Right ventricle myocardium superior (tissue), 1 donor: ENCODE measurements at regions not wholly inside any gene's neighbourhood (a gene's known extent, or its start where the extent isn't known, plus 50 kb on each side); places are given as distances from the start of the nearest gene placed in this dataset.
A peak's percentile ranks its signal among the peaks of the same experiment; 100 is the strongest.
"Not testable (repeated sequence)": the region's sequence is repeated elsewhere in the genome, so short reads cannot be mapped to it uniquely, and the experiment has no call there.

Source experiments
- ATAC-seq: fragments of 200-7000 bp; cut with Tn5 transposase; one replicate; pipeline ENCODE4 v1.9.1; 2020; ENCODE audit warnings: mild to moderate bottlenecking; ENCODE audit not compliant: poor library complexity
- DNase-seq: peaks from one replicate; pipeline ENCODE4 v3.0.0-alpha.2; 2020
- intact Hi-C: fragments of 100-400 bp; cut with DNase I; formaldehyde crosslinking; loops from one replicate; pipeline ENCODE4 v1.11.2; 2022
- donor health status: DM: no; HTN: yes; CAD: no; lungs with severe emphysema.

DNA sequence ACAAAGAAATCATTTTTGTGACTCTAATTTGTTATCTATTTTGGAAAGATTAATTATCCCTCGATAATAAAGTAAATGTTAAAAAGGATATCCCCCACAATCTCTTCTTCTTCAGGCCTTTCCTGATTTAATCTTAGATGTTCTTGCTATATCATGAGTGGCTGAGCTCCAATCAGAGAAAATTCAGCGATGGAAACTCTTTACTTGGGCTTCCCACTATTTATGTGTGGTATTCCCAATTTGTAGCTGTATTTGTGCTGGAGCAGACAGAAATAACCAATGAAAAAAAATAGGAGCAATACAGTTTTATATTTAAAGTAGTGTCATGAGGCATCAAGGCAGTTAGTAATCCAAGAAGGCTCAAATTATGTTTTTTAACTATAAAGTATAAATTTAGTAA, 539.1 kb downstream of the PRKD1 start:
- DNase-seq = no peak
- intact Hi-C loops = no loop called here
- ATAC-seq = no peak

DNA sequence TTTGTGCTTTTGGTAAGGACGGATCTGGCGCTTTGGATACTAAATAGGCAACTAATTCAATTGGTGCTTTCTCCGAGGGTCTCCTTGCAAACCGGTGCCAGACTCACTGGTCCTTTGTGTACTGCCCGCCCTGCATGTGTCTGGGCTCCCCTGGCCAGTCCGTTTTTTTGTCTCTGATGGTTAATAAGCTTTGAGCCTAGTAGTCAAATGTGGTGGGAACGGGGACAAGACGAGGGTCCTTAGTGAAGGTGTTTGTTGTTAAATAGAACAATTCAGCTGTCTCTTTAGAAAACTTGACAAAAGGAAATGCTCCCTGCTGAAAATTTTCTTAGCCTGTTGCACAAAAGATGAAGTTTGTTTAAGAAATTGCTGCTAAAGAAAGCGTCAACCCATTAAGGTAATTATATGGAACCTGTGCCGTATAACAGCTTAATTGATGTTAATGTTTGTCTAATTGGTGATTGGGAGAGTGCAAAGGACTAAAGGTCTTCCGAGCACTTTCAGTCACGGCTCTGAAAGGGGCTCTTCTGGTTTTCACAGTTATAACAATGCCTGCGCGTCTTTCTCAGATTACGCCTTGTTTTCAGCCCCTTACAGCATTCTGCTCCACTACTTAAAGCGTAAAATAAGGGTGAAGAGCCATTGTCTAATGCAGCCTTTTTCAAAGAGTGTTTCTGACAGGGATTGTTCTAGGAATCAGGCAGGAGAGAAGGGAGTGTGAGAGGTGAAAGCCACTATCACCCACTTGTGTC, 537.4 kb downstream of the PRKD1 start:
- DNase-seq = no peak
- ATAC-seq = no peak

DNA sequence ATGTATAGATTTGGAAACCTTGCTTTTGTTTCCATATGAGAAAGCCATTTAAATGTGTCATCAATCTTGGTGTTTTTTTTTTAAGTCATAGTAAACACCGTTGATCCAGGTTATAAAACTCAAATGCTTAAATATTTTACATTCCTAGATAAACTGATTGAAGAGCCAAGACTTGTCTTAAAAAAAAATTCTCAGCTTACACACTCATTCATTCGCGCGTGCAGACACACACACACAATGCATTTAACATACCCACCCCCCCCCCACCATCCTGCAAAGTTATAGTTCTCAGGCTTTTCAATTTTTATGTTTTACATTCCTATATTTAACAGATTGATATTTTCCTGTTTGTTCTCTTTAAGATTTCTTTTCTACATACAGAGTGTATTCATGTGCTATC, 536.4 kb downstream of the PRKD1 start:
- no peak for ATAC-seq
- no peak for DNase-seq
- intact Hi-C loops = no loop called here

More for the DNA sequence above, 537.4 kb downstream of the PRKD1 start:
- intact Hi-C loops = no loop called here

DNA sequence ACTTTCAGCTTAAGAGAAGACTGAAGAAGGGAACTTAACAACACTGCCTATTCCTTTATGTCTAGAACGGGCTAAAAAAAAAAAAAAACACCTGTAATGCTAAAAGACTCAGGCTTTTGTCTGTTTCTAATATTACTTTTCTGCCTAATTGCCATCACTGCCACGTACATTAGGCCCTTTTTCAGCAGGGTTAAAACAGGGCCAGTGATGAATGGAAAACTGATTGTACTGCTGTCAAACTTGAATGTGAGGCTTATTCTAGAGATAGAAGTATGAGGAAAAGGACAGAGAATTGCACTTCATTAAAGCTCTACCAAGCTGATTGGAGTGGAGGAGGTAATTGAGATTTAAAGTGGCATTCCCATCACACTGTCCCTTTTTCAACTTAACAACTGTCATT, 535.8 kb downstream of the PRKD1 start:
- intact Hi-C loops = no loop called here
- DNase-seq (no peak), ATAC-seq (no peak)

DNA sequence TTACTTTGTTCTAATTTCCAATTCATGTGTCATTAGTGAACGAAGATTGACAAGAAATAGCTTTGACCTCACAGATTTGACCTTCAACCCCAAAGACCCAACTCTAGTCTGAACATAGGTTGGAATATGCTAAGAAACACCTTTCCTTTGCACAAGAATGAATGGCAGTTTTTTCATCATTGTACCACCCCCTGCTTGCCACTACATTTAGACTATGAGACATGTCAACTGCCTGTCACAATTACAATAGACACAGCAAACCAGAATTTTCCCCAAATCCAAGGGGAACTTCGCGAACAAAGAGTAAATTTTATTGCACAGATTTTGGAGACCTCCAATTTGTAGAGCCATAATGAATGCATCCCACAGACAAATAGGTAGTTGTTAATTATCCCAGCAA, 535.4 kb downstream of the PRKD1 start:
- intact Hi-C loops = no loop called here
- DNase-seq (no peak), ATAC-seq (no peak)

DNA sequence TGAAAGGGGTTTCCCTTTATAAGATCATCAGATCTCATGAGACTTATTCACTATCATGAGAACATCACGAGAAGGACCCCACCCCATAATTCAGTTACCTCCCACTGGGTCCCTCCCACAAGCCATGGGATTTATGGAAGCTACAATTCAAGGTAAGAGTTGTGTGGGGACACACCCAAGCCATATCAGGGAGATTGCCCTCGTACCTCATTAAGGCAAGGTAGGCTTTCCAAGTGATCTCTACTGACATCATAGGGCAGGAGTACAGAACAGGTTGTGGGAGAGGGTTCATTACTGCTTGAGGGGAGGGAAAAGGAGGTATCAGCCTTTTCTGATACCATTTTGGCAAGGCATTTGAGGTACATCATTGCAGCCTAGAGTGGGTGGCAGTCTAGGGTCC, 524.6 kb downstream of the PRKD1 start:
- intact Hi-C loops = no loop called here
- ATAC-seq = no peak
- no peak for DNase-seq

DNA sequence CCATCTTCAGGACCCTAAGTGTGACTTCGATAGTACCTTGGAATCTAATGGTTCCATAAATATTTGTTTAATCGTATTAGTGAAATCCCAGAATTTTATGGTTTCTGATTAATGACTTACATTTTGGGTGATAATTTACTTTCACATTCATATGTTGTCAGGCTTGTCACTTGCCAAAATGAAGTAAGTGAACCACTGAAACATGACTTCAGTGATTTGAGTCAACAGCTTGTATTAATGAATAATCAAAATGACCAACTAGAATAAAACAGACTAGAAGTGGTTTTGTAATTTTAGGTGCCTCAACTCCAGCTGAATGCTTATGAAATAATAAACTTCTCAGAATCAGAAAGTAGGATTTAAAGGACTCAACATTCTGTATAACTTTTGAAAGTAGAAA, 517.1 kb downstream of the PRKD1 start:
- intact Hi-C loops = no loop called here
- ATAC-seq (no peak), DNase-seq (no peak)

DNA sequence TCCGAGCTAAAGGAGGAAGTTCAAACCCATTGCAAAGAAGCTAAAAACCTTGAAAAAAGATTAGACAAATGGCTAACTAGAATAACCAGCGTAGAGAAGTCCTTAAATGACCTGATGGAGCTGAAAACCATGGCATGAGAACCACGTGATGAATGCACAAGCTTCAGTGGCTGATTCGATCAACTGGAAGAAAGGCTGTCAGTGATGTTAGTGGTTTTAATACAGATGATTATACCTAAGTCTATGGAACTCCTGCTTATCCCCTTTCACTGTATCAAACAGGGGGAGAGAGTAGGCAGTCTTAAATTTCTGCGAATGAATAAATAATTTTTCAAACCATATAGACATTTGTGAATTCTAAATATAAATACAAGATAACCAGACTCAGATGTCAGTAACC, 512.7 kb downstream of the PRKD1 start:
- ATAC-seq, DNase-seq, intact Hi-C loops: not testable (repeated sequence)

DNA sequence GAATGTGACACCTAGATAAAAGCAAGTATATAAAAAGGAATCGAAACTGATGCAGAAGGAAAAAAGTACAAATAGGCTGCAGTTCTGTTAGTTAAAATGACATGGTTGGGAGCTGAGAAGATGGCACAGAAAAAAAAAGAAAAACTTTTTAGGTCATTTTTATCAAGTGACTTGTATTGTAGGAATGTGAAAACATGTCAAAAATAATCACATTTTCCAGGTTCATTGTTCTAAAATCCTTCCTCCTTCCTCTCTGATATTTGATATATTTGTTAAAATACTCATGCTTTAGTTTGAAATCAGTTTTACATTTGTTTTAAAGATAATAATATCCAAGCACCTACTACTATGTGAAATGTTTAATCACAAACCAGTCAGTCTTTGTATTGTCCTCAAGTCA, 507.9 kb downstream of the PRKD1 start:
- intact Hi-C loops = no loop called here
- DNase-seq (no peak), ATAC-seq (no peak)

DNA sequence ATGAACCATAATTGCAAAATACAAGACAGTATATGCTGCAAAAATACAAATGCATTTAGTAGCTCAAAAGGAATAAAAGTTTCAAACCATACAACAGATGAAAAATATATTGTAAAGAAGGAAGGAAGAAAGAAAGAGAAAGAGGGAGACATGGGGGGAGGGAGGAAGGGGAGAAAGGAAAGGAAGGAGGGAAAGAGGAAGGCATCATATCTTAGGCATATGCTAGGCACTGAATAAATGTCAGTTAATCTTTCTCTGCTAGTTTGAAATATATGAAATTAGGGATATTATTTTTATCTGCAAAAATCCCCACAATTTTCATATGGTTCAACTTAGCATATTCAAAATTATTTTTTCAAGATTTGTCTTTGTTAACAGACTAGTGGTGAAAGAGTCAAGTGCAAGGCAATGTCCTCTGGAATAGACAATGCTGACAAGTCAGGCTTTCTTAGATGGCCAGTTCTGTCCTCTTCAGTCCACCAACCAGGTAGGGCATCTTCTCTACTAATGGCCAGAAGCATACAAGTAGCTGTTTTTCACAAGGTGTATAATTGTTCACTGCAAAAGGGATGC, 506.4 kb downstream of the PRKD1 start:
- no peak for DNase-seq
- no peak for ATAC-seq
- intact Hi-C loops = no loop called here

DNA sequence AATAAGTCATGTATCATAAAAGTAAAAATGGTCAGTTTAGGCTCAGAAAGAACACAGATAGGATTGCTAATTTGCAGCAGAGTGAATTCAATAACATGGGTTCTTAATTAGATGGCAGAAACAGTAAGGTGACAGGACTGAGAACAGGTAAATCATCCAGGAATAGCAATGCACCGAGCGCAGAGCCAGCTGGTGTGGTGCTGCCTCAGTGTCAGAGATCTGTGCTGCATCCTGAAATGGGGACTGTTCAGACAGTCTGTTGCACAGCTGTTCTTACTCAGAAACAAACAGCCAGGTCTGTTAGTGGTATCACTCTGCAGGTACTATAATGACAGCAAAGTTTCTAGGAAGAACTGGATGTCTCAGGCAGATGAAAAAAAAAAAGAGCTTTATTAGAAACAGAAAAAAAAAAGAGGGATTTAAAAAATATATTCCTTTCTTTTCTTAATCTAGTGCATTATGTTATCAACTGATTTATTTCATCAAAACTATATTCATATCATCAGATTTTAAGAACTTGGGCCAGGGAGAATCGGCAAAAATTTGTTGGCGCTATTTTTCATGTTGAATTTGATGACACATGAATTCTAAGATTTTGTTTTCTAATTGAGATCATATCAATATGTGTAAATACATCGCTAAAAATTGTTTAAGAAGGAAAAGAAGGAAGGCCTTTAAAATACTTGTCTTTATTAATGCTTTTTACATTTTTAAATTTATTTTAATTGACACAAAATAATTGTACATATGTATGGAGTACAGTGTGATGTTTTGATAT, 501.8 kb downstream of the PRKD1 start:
- intact Hi-C loops = no loop called here
- ATAC-seq = no peak
- no peak for DNase-seq

DNA sequence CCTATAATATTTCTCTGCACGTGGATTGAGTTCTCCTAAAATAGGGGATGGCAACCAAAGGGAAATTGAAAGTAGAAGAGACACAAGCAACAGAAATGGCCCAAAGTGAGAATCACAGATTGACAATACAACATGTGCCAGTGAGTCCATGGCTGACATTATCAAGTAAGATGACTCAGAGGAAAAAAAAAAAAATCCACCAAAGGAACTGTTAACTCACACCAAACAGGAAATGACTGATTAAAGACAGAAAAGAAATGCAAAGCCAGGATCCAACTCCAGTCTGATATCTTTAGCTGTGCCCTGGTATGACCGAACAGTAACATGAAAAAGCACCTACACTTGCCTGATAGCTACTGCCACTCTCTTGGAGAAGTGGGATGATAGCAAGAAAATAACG, 485.0 kb downstream of the PRKD1 start:
- DNase-seq = no peak
- no peak for ATAC-seq
- intact Hi-C loops = no loop called here

DNA sequence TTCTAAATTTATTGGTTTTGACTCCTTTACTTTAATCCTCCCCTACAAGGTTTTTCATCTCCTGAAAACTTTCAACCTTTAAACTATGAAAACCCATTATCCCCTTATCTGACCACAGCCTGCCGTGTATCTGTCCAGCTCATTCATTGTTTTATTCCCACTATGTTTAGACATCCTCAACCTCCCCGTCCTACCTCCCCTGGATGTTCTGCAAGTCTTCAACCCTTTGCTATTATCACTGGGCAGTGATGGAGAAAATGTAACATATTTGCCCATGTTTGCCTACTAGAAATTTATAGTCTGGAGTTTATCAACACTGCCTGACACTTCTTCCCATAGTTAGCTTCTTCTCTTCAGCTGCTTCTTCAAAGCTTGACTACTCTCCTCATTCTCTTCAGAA, 483.4 kb downstream of the PRKD1 start:
- DNase-seq (no peak), ATAC-seq (no peak)
- intact Hi-C loops = no loop called here

DNA sequence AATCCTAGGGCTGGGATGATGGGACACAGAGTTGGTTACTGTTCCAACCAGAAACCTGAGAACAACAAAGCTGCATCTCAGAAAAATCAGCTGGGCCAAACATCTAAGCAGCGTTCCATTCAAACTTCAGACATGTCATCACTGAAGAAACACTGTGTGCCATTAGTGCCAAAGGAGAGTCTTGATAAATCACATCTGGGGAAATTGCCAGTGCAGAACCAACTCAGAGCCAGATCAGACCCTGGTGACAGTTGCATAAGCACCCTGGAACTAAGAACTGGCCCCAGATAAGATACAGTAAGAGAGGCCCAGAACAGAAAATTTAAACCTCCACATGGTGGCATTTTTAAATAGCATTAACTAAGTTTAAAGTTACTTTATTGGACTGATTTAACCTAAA, 482.8 kb downstream of the PRKD1 start:
- no peak for DNase-seq
- intact Hi-C loops = no loop called here
- peak; percentile 60 for ATAC-seq

DNA sequence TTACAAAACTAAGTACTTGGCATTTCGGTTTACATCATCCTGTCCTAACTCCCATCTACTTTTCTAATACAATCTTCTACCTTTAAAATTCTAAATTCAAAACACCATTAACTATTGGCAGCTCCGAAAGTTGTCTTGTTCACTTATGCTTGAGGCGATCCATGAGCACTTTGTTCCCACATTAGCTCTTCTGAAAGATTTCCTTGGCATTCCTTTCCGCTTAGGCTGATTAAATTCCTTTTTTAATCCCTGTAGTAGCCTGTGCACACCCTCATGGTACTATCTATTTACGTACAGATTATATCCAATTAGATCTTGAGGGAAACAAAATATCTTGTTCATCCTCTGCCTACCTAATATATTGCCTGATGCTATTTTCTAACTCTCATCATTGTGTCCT, 480.7 kb downstream of the PRKD1 start:
- ATAC-seq = no peak
- intact Hi-C loops = no loop called here
- DNase-seq = no peak

DNA sequence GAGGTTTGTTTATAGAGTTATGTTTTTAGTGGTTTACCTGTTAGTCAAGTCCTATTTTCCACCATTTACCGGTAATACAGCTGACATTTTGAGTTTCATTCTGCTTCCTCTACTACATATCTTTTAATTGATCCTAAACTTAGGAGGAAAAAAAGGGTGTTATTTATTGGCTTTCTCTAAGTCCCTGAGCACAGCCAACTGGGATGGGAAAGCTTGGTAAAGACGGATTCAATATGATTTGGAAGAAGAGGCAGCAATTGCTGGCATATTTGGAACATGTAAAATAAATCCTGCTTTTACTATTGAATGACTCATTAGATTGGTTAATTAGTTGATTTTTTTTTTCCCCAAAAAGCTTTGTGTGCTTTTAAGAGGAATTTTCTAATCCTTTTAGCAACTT, 475.7 kb downstream of the PRKD1 start:
- no peak for DNase-seq
- intact Hi-C loops = no loop called here
- ATAC-seq = no peak

DNA sequence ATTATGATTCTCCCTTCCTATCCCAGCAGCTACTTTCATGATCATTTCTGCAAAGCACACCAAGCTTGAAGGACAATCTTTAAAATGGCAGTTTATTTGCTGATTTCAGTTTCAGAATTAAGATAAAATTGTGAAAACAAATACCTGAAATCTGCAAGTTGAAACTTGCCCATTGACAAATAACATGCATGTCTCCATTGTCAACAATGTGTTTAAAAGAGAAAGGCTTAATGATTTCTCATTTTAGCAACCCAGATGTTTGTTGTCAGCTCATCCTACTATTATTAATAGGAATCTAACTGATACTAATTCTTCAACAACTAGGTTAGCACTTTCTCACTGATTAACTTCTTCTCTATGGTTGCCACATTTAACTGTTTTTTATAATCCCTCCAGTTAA, 474.6 kb downstream of the PRKD1 start:
- intact Hi-C loops = no loop called here

DNA sequence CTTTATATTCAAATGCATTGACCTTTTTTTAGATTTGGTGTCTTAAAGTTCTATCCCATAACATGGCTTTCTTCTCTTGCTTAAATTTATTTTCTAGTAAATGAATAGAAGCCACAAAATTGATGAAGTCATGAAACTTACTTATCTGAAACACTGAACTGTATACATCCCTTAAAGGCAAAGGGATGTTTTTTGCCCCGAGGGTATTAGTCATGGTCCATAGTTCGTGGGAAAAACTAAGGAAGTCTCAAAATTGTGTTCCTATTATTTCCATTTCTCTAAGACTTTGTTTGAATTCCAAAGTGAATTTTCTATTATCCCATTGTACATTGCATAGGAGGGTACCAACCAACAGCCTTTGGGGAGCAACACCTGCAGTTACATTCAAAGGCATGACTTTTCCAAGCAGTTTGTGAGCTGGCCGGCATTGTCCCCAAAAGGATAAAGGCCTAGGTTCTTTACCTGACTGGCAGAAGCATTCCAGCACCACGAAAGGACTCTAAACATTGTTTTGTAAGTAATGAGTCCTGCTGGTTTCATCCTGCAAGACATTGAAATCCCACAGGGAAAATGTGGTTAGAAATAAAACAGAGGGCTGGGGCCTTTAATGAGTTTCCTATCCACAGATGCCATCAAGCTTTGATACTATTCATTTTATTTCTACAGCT, 473.5 kb downstream of the PRKD1 start:
- intact Hi-C loops = no loop called here
- ATAC-seq (no peak), DNase-seq (no peak)

More for the DNA sequence above, 474.6 kb downstream of the PRKD1 start:
- no peak for DNase-seq
- no peak for ATAC-seq

DNA sequence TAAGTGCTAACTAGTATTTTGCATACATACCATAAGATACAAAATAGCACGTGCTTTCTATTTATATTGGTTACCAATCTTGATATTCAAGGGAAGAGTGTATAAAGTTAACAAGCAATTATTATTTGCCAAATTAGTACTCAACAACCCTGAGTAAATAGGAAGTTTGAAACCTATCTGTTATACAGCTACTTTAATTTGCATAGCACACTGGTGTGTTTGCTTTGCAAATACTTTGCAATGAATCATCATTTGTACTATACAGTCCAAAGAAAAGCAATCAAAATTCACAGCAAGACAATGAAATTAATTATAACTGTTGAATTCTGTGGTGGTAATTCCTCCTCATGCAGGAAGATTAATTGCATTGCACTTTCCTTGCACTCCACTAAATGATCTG, 469.1 kb downstream of the PRKD1 start:
- DNase-seq = no peak
- no peak for ATAC-seq
- intact Hi-C loops = no loop called here

DNA sequence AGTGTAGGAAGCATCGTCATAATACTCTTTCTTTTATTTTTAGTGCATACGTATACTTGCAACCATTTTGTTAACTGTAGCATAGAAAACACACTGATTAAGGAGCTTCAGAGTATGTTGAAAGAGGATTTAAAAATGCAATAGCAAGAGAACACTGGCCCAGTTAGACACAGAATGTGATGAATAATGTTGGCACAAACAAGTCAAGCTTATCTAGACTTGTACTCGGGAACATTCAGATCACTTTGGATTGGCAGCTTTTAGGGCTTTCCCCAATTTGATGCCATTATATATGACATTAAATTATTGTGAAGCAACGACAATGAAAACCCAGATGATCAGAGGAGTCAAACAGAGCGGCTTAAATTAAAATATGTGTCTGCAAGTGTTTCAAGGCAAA, 468.1 kb downstream of the PRKD1 start:
- no peak for ATAC-seq
- DNase-seq = no peak
- intact Hi-C loops = no loop called here
